ENCODE measurements at regions not wholly inside any gene's neighbourhood (a gene's known extent, or its start where the extent isn't known, plus 50 kb on each side); places are given as distances from the start of the nearest gene placed in this dataset.

GRCh38 chr7:106465704-106466468, 181.1 kb upstream of the NAMPT start:
- H3K4me1 Mint-ChIP-seq, result peaks cover 0 to 2% (median 2%) of the 10 kb centered on the region in 3 donors
- Histone ChIP-seq H3K27ac (ENCODE audit: low read length) (no peak overlapping the region), H3K9me3 (no peaks in the 10 kb centered on the region), H3K27me3 (replicated peaks in 1 of 2; ENCODE audit: control insufficient read depth in 2 of 2, extremely low read depth in 1 of 2, insufficient read depth in 2 of 2, low read length in 1 of 2) (no peaks in the 10 kb centered on the region), H3K36me3 (ENCODE audit: control insufficient read depth in 2 of 2, extremely low read depth in 1 of 2, insufficient read depth in 1 of 2, low read length in 1 of 2) (no peaks in the 10 kb centered on the region), H3K4me3 (ENCODE audit: control insufficient read depth in 1 of 2, extremely low read depth in 1 of 2, low read length in 1 of 2) (no peak overlapping the region), H3K4me1 (ENCODE audit: control insufficient read depth in 1 of 2, extremely low read depth in 1 of 2, insufficient read depth in 2 of 2, low read length in 2 of 2) (no peaks in the 10 kb centered on the region)
- no peak for ATAC-seq (replicated peaks in 1 of 4)
- H3K9me3 Mint-ChIP-seq, result no peaks in the 10 kb centered on the region
- no peak overlapping the region for H3K4me3 Mint-ChIP-seq
- peaks cover 8 to 10% of the 10 kb centered on the region in 2 donors for H3K27me3 Mint-ChIP-seq
- no peaks in the 10 kb centered on the region for H3K36me3 Mint-ChIP-seq
- ChIA-PET CTCF (interaction anchor here (1.3 to 1.4 kb wide), 2 partner anchors 289 to 291 kb away, joined by 3 to 4 read pairs; no protein-coding TSS in a partner anchor), POLR2A (no interaction called here)
- H3K27ac Mint-ChIP-seq, result no peak overlapping the region
- DNase-seq, result no peak
- 50% methylated on average over 1 of the region's 5 CpGs for WGBS (ENCODE audit: insufficient coverage)

DNA sequence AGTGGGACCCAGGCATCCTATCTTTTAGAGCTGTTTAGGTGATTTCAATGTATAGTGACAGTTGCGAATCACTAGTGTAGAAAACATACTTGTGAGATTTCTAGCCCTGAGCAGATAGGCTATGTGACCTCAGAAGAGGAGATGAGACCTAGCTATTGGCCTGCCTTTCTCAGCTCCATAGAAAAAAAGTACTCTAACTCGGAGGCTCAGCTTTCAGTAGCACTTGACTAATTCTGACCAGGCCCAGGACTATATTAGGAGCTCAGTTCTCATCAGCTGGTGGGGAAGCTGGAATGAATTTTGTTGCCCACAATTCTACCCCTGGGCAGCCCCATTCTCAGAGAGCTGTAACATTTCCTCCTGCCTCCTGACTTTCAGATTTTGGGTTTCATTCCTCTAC, 179.9 kb upstream of the NAMPT start:
- POLR2A ChIA-PET, result no interaction called here
- DNase-seq (no peak), ATAC-seq (replicated peaks in 1 of 4) (no peak)
- H3K4me1 ChIP-seq (ENCODE audit: control insufficient read depth in 1 of 2, extremely low read depth in 1 of 2, insufficient read depth in 2 of 2, low read length in 2 of 2), result no peaks in the 10 kb centered on the region
- H3K4me3 Mint-ChIP-seq, result no peak overlapping the region
- no peaks in the 10 kb centered on the region for H3K36me3 ChIP-seq (ENCODE audit: control insufficient read depth in 2 of 2, extremely low read depth in 1 of 2, insufficient read depth in 1 of 2, low read length in 1 of 2)
- peaks cover 5 to 9% of the 10 kb centered on the region in 2 donors for H3K27me3 Mint-ChIP-seq
- H3K27ac Mint-ChIP-seq, result no peak overlapping the region
- whole genome bisulfite sequencing (ENCODE audit: insufficient coverage), result no CpG with 5 or more reads among the region's 2 CpGs
- no peaks in the 10 kb centered on the region for H3K36me3 Mint-ChIP-seq
- CTCF ChIA-PET, result interaction anchor here (0.5 to 5.7 kb wide), 4 partner anchors 9 to 289 kb away, joined by 3 to 42 read pairs (median 8); no protein-coding TSS in a partner anchor
- H3K27me3 ChIP-seq (replicated peaks in 1 of 2; ENCODE audit: control insufficient read depth in 2 of 2, extremely low read depth in 1 of 2, insufficient read depth in 2 of 2, low read length in 1 of 2), result no peaks in the 10 kb centered on the region
- H3K9me3 ChIP-seq, result no peaks in the 10 kb centered on the region
- no peak overlapping the region for H3K4me3 ChIP-seq (ENCODE audit: control insufficient read depth in 1 of 2, extremely low read depth in 1 of 2, low read length in 1 of 2)
- no peaks in the 10 kb centered on the region for H3K9me3 Mint-ChIP-seq
- H3K4me1 Mint-ChIP-seq, result peaks cover 0 to 2% (median 2%) of the 10 kb centered on the region in 3 donors
- no peak overlapping the region for H3K27ac ChIP-seq (ENCODE audit: low read length)

DNA sequence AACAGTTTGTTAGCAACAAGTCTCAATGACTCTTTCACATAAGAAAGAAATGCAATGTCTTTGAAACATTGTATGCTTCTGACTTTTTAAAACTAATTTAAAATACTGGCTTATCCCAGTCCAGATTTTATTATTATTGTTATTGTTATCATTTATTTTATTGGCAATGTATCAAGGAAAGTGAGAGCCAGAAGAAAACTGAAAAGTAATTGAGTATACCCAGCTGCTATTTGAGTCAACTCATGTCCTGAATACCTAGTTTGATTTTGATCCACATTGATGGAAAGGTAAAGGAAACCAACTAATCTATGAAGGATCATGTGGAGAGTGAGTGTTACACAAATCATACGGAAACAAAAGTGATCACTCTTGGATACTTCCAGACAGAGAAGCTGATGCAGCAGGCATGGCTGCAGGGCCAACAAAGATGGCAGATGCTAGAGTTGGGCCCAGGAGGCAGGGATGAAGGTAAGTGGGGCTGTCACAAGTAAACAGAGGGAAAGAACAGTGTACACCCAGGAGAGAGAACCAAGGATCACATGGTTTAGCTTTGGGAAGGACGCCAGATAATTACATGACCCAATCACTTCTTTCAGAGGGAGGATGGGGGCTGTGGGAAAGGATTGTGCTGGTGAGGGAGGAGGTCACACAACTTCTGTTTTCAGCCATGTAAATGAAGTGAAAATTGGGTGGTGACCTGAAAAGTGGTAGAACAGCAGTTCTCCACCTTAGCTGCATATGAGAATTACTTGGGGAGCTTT, 179.2 kb upstream of the NAMPT start:
- 100% methylated on average over 1 of the region's 2 CpGs for WGBS (ENCODE audit: insufficient coverage)
- H3K36me3 ChIP-seq (ENCODE audit: control insufficient read depth in 2 of 2, extremely low read depth in 1 of 2, insufficient read depth in 1 of 2, low read length in 1 of 2), result no peaks in the 10 kb centered on the region
- no peaks in the 10 kb centered on the region for H3K9me3 ChIP-seq
- ATAC-seq (replicated peaks in 1 of 4), result no peak
- no peak overlapping the region for H3K27ac ChIP-seq (ENCODE audit: low read length)
- Mint-ChIP-seq H3K27ac (no peak overlapping the region), H3K4me3 (no peak overlapping the region), H3K9me3 (no peaks in the 10 kb centered on the region), H3K36me3 (no peaks in the 10 kb centered on the region), H3K27me3 (peaks cover 1 to 3% of the 10 kb centered on the region in 2 donors), H3K4me1 (peaks cover 0 to 2% (median 2%) of the 10 kb centered on the region in 3 donors)
- no peaks in the 10 kb centered on the region for H3K27me3 ChIP-seq (replicated peaks in 1 of 2; ENCODE audit: control insufficient read depth in 2 of 2, extremely low read depth in 1 of 2, insufficient read depth in 2 of 2, low read length in 1 of 2)
- DNase-seq, result no peak
- no peaks in the 10 kb centered on the region for H3K4me1 ChIP-seq (ENCODE audit: control insufficient read depth in 1 of 2, extremely low read depth in 1 of 2, insufficient read depth in 2 of 2, low read length in 2 of 2)
- H3K4me3 ChIP-seq (ENCODE audit: control insufficient read depth in 1 of 2, extremely low read depth in 1 of 2, low read length in 1 of 2), result no peak overlapping the region
- CTCF ChIA-PET, result interaction anchor here (1.0 to 5.7 kb wide), 3 partner anchors 9 to 288 kb away, joined by 3 to 42 read pairs (median 14); no protein-coding TSS in a partner anchor
- POLR2A ChIA-PET, result no interaction called here

DNA sequence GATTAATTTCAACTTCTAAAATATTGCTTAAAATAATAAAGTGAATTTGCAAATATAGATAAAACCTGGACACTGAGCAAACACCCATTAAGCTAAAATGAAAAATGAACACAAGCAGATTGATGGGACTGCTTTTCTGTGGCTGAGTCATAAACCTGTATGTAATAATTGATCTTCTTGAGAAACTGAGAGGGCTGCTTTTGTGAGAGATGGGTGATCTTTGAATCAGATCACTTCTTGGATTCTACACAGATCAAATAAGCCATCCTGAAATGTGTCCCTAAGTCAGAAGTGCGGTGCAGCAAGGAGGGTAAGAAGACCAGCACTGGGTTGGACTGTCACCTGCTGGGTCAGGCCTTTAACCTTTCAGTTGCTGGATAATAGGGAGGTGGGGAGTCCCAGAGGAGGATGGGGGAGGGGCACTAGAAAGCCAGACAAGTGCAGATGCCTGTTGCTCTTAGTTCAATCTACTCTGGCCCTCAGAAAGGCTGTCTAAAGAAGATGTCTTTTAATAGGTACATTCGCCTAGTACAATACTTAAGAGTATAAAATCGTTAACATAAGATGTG, 178.2 kb upstream of the NAMPT start:
- Histone ChIP-seq H3K27ac (ENCODE audit: low read length) (no peak overlapping the region), H3K36me3 (ENCODE audit: control insufficient read depth in 2 of 2, extremely low read depth in 1 of 2, insufficient read depth in 1 of 2, low read length in 1 of 2) (no peaks in the 10 kb centered on the region), H3K27me3 (replicated peaks in 1 of 2; ENCODE audit: control insufficient read depth in 2 of 2, extremely low read depth in 1 of 2, insufficient read depth in 2 of 2, low read length in 1 of 2) (no peaks in the 10 kb centered on the region), H3K9me3 (no peaks in the 10 kb centered on the region), H3K4me3 (ENCODE audit: control insufficient read depth in 1 of 2, extremely low read depth in 1 of 2, low read length in 1 of 2) (no peak overlapping the region), H3K4me1 (ENCODE audit: control insufficient read depth in 1 of 2, extremely low read depth in 1 of 2, insufficient read depth in 2 of 2, low read length in 2 of 2) (no peaks in the 10 kb centered on the region)
- Mint-ChIP-seq H3K27ac (no peak overlapping the region), H3K36me3 (no peaks in the 10 kb centered on the region), H3K9me3 (peaks cover 0 to 7% (median 1%) of the 10 kb centered on the region in 3 donors), H3K4me1 (peaks cover 0 to 2% (median 2%) of the 10 kb centered on the region in 3 donors), H3K27me3 (peaks cover 0 to under 1% of the 10 kb centered on the region in 2 donors), H3K4me3 (no peak overlapping the region)
- DNase-seq (no peak), ATAC-seq (replicated peaks in 1 of 4) (no peak)
- WGBS (ENCODE audit: insufficient coverage), result 0% methylated on average over 1 of the region's 3 CpGs
- POLR2A ChIA-PET, result no interaction called here
- CTCF ChIA-PET, result interaction anchor here (0.6 to 5.7 kb wide), 8 partner anchors 19 to 405 kb away, joined by 3 to 59 read pairs (median 3); no protein-coding TSS in a partner anchor

DNA sequence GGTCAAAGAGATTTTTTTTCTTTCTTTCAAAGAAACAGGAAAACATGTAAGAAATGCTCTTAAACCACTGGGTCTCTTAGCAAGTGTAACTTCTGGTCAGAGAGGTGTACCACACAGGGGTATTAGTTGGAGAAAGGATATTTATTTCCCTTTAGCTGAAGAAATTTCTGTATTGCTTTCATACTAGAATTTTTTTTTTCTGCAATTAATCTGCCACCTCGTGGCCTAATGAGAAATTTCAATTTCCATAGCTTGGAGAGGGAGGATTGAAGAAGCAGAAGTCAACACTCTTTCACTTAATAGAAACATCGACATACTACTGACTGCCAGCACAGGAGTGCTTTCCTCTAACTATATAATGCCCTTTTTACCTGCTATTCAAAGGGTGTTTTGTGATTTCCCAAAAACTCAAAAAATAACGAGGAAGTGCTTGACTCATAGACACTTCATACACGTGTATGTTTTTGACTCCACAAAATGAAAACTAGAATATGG, 177.6 kb upstream of the NAMPT start:
- CTCF ChIA-PET, result interaction anchor here (0.6 to 5.7 kb wide), 10 partner anchors 19 to 405 kb away, joined by 3 to 59 read pairs (median 3); no protein-coding TSS in a partner anchor
- no peak overlapping the region for H3K4me3 ChIP-seq (ENCODE audit: control insufficient read depth in 1 of 2, extremely low read depth in 1 of 2, low read length in 1 of 2)
- no peak overlapping the region for H3K27ac Mint-ChIP-seq
- H3K36me3 ChIP-seq (ENCODE audit: control insufficient read depth in 2 of 2, extremely low read depth in 1 of 2, insufficient read depth in 1 of 2, low read length in 1 of 2), result no peaks in the 10 kb centered on the region
- H3K4me1 Mint-ChIP-seq, result peaks cover 0 to 2% (median 2%) of the 10 kb centered on the region in 3 donors
- H3K27me3 ChIP-seq (replicated peaks in 1 of 2; ENCODE audit: control insufficient read depth in 2 of 2, extremely low read depth in 1 of 2, insufficient read depth in 2 of 2, low read length in 1 of 2), result no peaks in the 10 kb centered on the region
- H3K27me3 Mint-ChIP-seq, result no peaks in the 10 kb centered on the region
- peaks cover 0 to 9% (median 3%) of the 10 kb centered on the region in 3 donors for H3K9me3 Mint-ChIP-seq
- H3K4me3 Mint-ChIP-seq, result no peak overlapping the region
- no peaks in the 10 kb centered on the region for H3K4me1 ChIP-seq (ENCODE audit: control insufficient read depth in 1 of 2, extremely low read depth in 1 of 2, insufficient read depth in 2 of 2, low read length in 2 of 2)
- H3K9me3 ChIP-seq, result no peaks in the 10 kb centered on the region
- POLR2A ChIA-PET, result no interaction called here
- no peaks in the 10 kb centered on the region for H3K36me3 Mint-ChIP-seq
- ATAC-seq (replicated peaks in 1 of 4) (no peak), DNase-seq (peak in 2 of 35 experiments; percentile 16 to 50)
- WGBS (ENCODE audit: insufficient coverage), result no CpG with 5 or more reads among the region's 4 CpGs
- no peak overlapping the region for H3K27ac ChIP-seq (ENCODE audit: low read length)

DNA sequence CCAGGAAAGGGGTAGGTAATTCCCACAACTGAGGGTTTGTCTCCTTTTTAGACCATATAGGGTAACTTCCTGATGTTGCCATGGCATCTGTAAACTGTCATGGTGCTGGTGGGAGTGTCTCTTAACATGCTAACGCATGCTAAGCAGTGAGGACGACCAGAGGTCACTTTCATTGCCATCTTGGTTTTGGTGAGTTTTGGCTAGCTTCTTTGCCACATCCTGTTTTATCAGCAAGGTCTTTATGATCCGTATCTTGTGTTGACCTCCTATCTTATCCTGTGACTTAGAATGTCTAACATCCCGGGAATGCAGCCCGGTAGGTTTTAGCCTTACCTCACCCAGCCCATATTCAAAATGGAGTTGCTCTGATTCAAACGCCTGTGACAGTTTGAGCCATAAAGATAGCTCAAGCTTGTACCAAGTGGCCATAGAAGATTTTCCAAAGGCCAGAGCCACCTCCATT, 176.0 kb upstream of the NAMPT start:
- ChIA-PET POLR2A (no interaction called here), CTCF (interaction anchor here (0.7 to 5.7 kb wide), 3 partner anchors 283 to 295 kb away, joined by 8 to 59 read pairs (median 42); no protein-coding TSS in a partner anchor)
- Histone ChIP-seq H3K27ac (ENCODE audit: low read length) (no peak overlapping the region), H3K36me3 (ENCODE audit: control insufficient read depth in 2 of 2, extremely low read depth in 1 of 2, insufficient read depth in 1 of 2, low read length in 1 of 2) (no peaks in the 10 kb centered on the region), H3K4me1 (ENCODE audit: control insufficient read depth in 1 of 2, extremely low read depth in 1 of 2, insufficient read depth in 2 of 2, low read length in 2 of 2) (no peaks in the 10 kb centered on the region), H3K9me3 (no peaks in the 10 kb centered on the region), H3K4me3 (ENCODE audit: control insufficient read depth in 1 of 2, extremely low read depth in 1 of 2, low read length in 1 of 2) (no peak overlapping the region), H3K27me3 (replicated peaks in 1 of 2; ENCODE audit: control insufficient read depth in 2 of 2, extremely low read depth in 1 of 2, insufficient read depth in 2 of 2, low read length in 1 of 2) (no peaks in the 10 kb centered on the region)
- Mint-ChIP-seq H3K36me3 (no peaks in the 10 kb centered on the region), H3K4me3 (no peak overlapping the region), H3K4me1 (peaks cover 0 to 2% (median 2%) of the 10 kb centered on the region in 3 donors), H3K27ac (no peak overlapping the region), H3K9me3 (peaks cover 0 to 9% (median 3%) of the 10 kb centered on the region in 3 donors), H3K27me3 (no peaks in the 10 kb centered on the region)
- no peak for ATAC-seq (replicated peaks in 1 of 4)
- no peak for DNase-seq
- 93% methylated on average over 6 of the region's 6 CpGs for WGBS (ENCODE audit: insufficient coverage)

Data from T-cell (primary cell).